ENCODE measurements at regions not wholly inside any gene's neighbourhood (a gene's known extent, or its start where the extent isn't known, plus 50 kb on each side); places are given as distances from the start of the nearest gene placed in this dataset.

DNA sequence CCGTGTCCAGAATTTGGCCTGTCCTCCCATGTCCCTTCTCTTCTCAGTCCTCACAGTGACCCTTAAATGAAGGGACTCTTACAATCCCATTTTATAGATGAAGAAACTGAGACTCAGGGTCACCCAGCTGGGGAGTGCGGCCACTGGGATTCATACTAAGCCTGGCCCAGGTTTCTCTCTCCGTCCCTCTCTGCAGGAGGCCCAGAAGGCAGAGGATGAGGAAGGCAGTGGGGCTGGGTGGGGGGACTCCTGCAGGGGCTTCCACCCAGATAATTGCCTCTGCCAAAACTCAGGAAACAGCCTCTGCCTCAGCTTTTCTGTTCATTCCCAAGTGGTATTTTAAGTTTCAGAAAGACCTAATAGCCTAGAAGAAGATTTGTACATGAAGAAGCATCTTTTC lies 299.8 kb downstream of the MATN1 start:
- H3K27me3 ChIP-seq (ENCODE audit: control insufficient read depth in 1 of 2, insufficient read depth in 2 of 2, low read length in 2 of 2) = peaks cover 0 to 18% of the 10 kb centered on the region in 2 donors
- no peak overlapping the region for H3K9ac ChIP-seq (ENCODE audit: low read length in 2 of 2)
- peaks cover 7 to 10% of the 10 kb centered on the region in 2 donors for H3K9me3 ChIP-seq (ENCODE audit: control insufficient read depth in 2 of 2, low read length in 2 of 2)
- no peaks in the 10 kb centered on the region for H3K4me1 ChIP-seq (ENCODE audit: control insufficient read depth, insufficient read depth, low read length)
- no peaks in the 10 kb centered on the region for H3K36me3 ChIP-seq (ENCODE audit: control insufficient read depth in 2 of 2, insufficient read depth in 2 of 2, low read length in 2 of 2)
- no peak overlapping the region for H3K27ac ChIP-seq (ENCODE audit: low read length)
- no peak overlapping the region for H3K4me3 ChIP-seq (ENCODE audit: low read length in 2 of 2)

GRCh38 chr1:30422251-30422650 lies 301.1 kb downstream of the MATN1 start:
- H3K36me3 ChIP-seq (ENCODE audit: control insufficient read depth in 2 of 2, insufficient read depth in 2 of 2, low read length in 2 of 2) = no peaks in the 10 kb centered on the region
- no peaks in the 10 kb centered on the region for H3K4me1 ChIP-seq (ENCODE audit: control insufficient read depth, insufficient read depth, low read length)
- H3K9me3 ChIP-seq (ENCODE audit: control insufficient read depth in 2 of 2, low read length in 2 of 2) = peaks cover 1 to 4% of the 10 kb centered on the region in 2 donors
- no peak overlapping the region for H3K4me3 ChIP-seq (ENCODE audit: low read length in 2 of 2)
- H3K9ac ChIP-seq (ENCODE audit: low read length in 2 of 2) = no peak overlapping the region
- no peak overlapping the region for H3K27ac ChIP-seq (ENCODE audit: low read length)
- peaks cover 0 to 15% of the 10 kb centered on the region in 2 donors for H3K27me3 ChIP-seq (ENCODE audit: control insufficient read depth in 1 of 2, insufficient read depth in 2 of 2, low read length in 2 of 2)

- Histone ChIP-seq H3K36me3 (ENCODE audit: control insufficient read depth in 2 of 2, insufficient read depth in 2 of 2, low read length in 2 of 2) (no peaks in the 10 kb centered on the region), H3K9me3 (ENCODE audit: control insufficient read depth in 2 of 2, low read length in 2 of 2) (no peaks in the 10 kb centered on the region), H3K27ac (ENCODE audit: low read length) (no peak overlapping the region), H3K9ac (ENCODE audit: low read length in 2 of 2) (no peak overlapping the region), H3K4me3 (ENCODE audit: low read length in 2 of 2) (no peak overlapping the region), H3K4me1 (ENCODE audit: control insufficient read depth, insufficient read depth, low read length) (no peaks in the 10 kb centered on the region), H3K27me3 (ENCODE audit: control insufficient read depth in 1 of 2, insufficient read depth in 2 of 2, low read length in 2 of 2) (peaks cover 0 to 21% of the 10 kb centered on the region in 2 donors)
Measured at GRCh38 chr1:30420519-30421050, 302.8 kb downstream of the MATN1 start.

- H3K4me3 ChIP-seq (ENCODE audit: low read length in 2 of 2) = no peak overlapping the region
- no peak overlapping the region for H3K9ac ChIP-seq (ENCODE audit: low read length in 2 of 2)
- H3K36me3 ChIP-seq (ENCODE audit: control insufficient read depth in 2 of 2, insufficient read depth in 2 of 2, low read length in 2 of 2) = no peaks in the 10 kb centered on the region
- H3K27ac ChIP-seq (ENCODE audit: low read length) = no peak overlapping the region
- H3K9me3 ChIP-seq (ENCODE audit: control insufficient read depth in 2 of 2, low read length in 2 of 2) = no peaks in the 10 kb centered on the region
- no peaks in the 10 kb centered on the region for H3K4me1 ChIP-seq (ENCODE audit: control insufficient read depth, insufficient read depth, low read length)
- H3K27me3 ChIP-seq (ENCODE audit: control insufficient read depth in 1 of 2, insufficient read depth in 2 of 2, low read length in 2 of 2) = peaks cover 3 to 22% of the 10 kb centered on the region in 2 donors
Measured at GRCh38 chr1:30419831-30420230, 303.6 kb downstream of the MATN1 start.

DNA sequence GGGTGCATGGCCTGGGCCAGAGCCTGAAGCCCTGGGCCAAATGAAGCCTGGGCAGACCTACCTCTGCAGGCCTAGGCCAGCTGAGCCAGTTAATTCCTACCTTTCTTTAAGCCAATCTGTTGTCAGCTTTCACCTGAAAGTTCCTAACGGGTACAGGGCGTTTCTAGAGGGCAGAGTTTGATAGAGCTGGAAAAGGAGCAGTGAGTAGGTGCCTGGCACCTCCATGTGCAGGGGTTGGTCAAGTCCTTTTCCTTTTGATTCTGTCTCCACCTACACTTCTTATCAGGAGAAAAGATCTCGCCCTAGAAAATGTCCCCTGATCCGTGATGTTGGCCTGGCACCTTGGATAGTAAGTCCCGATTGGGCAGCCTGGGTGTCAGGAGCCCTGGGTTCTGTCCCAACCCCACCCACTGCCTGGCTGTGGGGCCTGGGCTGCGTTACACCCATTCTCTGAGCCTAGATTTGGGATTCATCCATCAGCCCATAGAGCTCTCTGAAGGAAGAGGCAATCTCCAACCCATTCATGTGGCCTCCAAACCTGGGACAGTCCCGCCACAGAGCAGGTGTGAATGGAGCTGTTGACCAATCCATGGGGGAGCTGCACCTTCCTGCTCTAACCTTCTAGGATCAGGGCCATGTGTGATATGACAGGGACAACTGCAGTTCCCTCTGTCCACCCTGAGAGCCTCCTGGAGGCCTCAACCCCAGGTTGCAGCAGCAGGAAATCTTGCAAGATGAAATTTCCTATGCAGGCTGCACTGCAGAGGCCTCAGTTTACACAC lies 304.3 kb downstream of the MATN1 start:
- peaks cover 3 to 21% of the 10 kb centered on the region in 2 donors for H3K27me3 ChIP-seq (ENCODE audit: control insufficient read depth in 1 of 2, insufficient read depth in 2 of 2, low read length in 2 of 2)
- no peak overlapping the region for H3K27ac ChIP-seq (ENCODE audit: low read length)
- H3K9ac ChIP-seq (ENCODE audit: low read length in 2 of 2) = no peak overlapping the region
- H3K36me3 ChIP-seq (ENCODE audit: control insufficient read depth in 2 of 2, insufficient read depth in 2 of 2, low read length in 2 of 2) = no peaks in the 10 kb centered on the region
- no peaks in the 10 kb centered on the region for H3K9me3 ChIP-seq (ENCODE audit: control insufficient read depth in 2 of 2, low read length in 2 of 2)
- H3K4me3 ChIP-seq (ENCODE audit: low read length in 2 of 2) = no peak overlapping the region
- no peaks in the 10 kb centered on the region for H3K4me1 ChIP-seq (ENCODE audit: control insufficient read depth, insufficient read depth, low read length)

DNA sequence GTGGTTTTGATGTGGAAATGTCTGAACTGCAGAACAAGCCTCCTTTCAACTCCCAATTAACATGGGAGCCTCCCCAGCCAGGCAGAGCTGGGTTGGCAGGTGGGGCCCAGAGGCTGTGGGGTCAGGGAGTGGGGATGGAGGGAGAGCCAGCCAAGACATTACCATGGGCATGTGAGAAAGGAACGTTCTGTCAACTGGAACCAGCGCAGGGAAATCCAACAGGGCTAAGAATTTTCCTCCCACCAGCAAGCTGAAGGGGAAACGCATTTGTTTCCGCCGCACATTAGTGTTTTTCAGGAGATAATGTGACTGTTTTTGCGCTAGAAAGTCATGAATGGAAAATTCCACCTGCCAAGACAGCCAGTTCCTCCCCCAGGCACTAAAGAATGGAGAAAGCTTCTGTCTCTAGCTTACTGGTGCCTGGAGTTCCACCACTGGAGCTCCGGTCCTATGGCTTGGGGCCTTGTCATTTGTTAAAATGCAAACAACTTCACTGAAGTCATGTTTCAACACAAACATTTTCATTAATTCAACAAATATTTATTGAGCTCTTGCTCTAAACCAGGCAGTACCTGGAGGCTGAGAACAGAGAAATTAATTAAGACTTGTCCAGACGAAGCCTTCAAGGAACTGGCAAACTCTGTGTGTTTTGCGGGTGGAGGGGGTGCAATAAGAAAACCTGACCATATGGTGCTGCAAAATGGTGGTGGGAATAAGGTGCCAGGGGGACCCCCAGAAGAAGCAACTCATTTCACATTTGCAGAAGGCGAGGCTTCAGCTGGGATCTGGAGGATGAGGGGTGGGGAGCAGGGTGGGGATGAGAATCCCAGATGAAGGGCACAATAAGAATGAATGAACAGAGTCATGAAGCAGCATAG lies 305.1 kb downstream of the MATN1 start:
- H3K4me1 ChIP-seq (ENCODE audit: control insufficient read depth, insufficient read depth, low read length) = no peaks in the 10 kb centered on the region
- no peaks in the 10 kb centered on the region for H3K36me3 ChIP-seq (ENCODE audit: control insufficient read depth in 2 of 2, insufficient read depth in 2 of 2, low read length in 2 of 2)
- H3K9me3 ChIP-seq (ENCODE audit: control insufficient read depth in 2 of 2, low read length in 2 of 2) = no peaks in the 10 kb centered on the region
- H3K9ac ChIP-seq (ENCODE audit: low read length in 2 of 2) = no peak overlapping the region
- H3K4me3 ChIP-seq (ENCODE audit: low read length in 2 of 2) = no peak overlapping the region
- no peak overlapping the region for H3K27ac ChIP-seq (ENCODE audit: low read length)
- peaks cover 3 to 21% of the 10 kb centered on the region in 2 donors for H3K27me3 ChIP-seq (ENCODE audit: control insufficient read depth in 1 of 2, insufficient read depth in 2 of 2, low read length in 2 of 2)

DNA sequence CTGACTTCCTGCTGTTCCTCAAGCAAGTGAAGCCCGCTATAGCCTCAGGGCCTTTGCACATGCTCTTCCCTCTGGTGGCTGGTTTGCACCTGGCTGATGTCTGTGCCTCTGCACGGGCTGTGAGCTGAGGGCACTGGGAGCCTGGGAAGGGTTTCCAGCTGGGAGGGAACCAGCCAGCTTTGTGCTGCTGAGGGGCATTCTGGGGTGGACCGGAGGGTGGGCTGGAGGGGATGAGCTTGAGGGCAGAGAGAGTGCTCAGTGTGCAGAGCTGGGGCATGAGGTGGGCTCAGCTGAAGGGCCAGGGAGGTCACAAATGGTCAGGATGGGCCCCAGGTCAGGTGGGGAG lies 305.7 kb downstream of the MATN1 start:
- no peak overlapping the region for H3K9ac ChIP-seq (ENCODE audit: low read length in 2 of 2)

DNA sequence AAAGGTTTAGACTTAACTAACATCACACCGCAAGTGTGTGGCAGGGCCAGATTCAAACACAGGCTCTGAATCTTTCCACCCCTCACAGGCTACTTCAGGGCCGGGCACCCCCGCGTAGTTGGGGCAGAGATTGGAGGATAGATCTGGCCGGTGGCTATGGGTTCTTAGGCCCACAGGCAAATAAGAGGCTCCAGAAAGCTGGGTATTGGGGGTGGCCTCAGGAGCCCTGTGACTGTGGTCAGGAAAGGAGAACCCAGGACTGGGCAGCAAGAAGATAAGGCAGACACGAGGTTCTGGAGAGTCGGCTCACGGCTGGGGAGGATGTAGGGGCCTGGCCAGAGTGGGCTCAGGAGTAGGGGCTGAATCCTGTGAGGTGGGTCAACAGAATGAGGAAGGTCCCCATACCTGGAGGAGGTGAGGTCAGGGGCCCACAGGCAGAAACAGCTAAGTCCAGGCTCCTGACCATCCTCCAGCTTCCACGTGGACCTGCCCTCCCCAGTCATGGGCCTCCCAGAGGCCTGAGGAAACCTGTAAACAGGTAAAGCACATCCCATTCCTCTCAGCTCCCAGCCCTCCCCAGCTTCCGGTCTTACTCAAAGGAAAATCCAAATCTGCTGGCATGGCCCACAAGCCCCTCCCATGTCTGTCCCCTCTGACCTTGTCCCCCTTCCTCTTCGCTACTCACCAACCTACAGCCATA lies 306.2 kb downstream of the MATN1 start:
- Histone ChIP-seq H3K4me3 (ENCODE audit: low read length in 2 of 2) (no peak overlapping the region), H3K36me3 (ENCODE audit: control insufficient read depth in 2 of 2, insufficient read depth in 2 of 2, low read length in 2 of 2) (no peaks in the 10 kb centered on the region), H3K27me3 (ENCODE audit: control insufficient read depth in 1 of 2, insufficient read depth in 2 of 2, low read length in 2 of 2) (peaks cover 3 to 23% of the 10 kb centered on the region in 2 donors), H3K9me3 (ENCODE audit: control insufficient read depth in 2 of 2, low read length in 2 of 2) (no peaks in the 10 kb centered on the region), H3K9ac (ENCODE audit: low read length in 2 of 2) (no peak overlapping the region), H3K4me1 (ENCODE audit: control insufficient read depth, insufficient read depth, low read length) (no peaks in the 10 kb centered on the region), H3K27ac (ENCODE audit: low read length) (no peak overlapping the region)

More for the DNA sequence above, 305.7 kb downstream of the MATN1 start:
- H3K36me3 ChIP-seq (ENCODE audit: control insufficient read depth in 2 of 2, insufficient read depth in 2 of 2, low read length in 2 of 2) = no peaks in the 10 kb centered on the region
- H3K4me1 ChIP-seq (ENCODE audit: control insufficient read depth, insufficient read depth, low read length) = no peaks in the 10 kb centered on the region
- H3K27me3 ChIP-seq (ENCODE audit: control insufficient read depth in 1 of 2, insufficient read depth in 2 of 2, low read length in 2 of 2) = peaks cover 3 to 22% of the 10 kb centered on the region in 2 donors
- H3K9me3 ChIP-seq (ENCODE audit: control insufficient read depth in 2 of 2, low read length in 2 of 2) = no peaks in the 10 kb centered on the region
- H3K27ac ChIP-seq (ENCODE audit: low read length) = no peak overlapping the region
- no peak overlapping the region for H3K4me3 ChIP-seq (ENCODE audit: low read length in 2 of 2)

GRCh38 chr1:30416221-30416820 lies 307.1 kb downstream of the MATN1 start:
- Histone ChIP-seq H3K27ac (ENCODE audit: low read length) (no peak overlapping the region), H3K9ac (ENCODE audit: low read length in 2 of 2) (no peak overlapping the region), H3K27me3 (ENCODE audit: control insufficient read depth in 1 of 2, insufficient read depth in 2 of 2, low read length in 2 of 2) (peaks cover 6 to 23% of the 10 kb centered on the region in 2 donors), H3K4me3 (ENCODE audit: low read length in 2 of 2) (no peak overlapping the region), H3K4me1 (ENCODE audit: control insufficient read depth, insufficient read depth, low read length) (no peaks in the 10 kb centered on the region), H3K36me3 (ENCODE audit: control insufficient read depth in 2 of 2, insufficient read depth in 2 of 2, low read length in 2 of 2) (no peaks in the 10 kb centered on the region), H3K9me3 (ENCODE audit: control insufficient read depth in 2 of 2, low read length in 2 of 2) (no peaks in the 10 kb centered on the region)
